ENCODE measurements at regions not wholly inside any gene's neighbourhood (a gene's known extent, or its start where the extent isn't known, plus 50 kb on each side); places are given as distances from the start of the nearest gene placed in this dataset.
A peak's percentile ranks its signal among the peaks of the same experiment; 100 is the strongest.
"Not testable (repeated sequence)": the region's sequence is repeated elsewhere in the genome, so short reads cannot be mapped to it uniquely, and the experiment has no call there.

GRCh38 chr1:164337394-164337793, 221.6 kb upstream of the PBX1 start:
- no peak for DNase-seq

- no peak for DNase-seq
These were observed 221.1 kb upstream of the PBX1 start for GRCh38 chr1:164337885-164338284.

GRCh38 chr1:164343189-164343588, 215.8 kb upstream of the PBX1 start:
- no peak for DNase-seq

GRCh38 chr1:164347980-164348379, 211.0 kb upstream of the PBX1 start:
- no peak for DNase-seq

GRCh38 chr1:164356511-164356910, 202.5 kb upstream of the PBX1 start:
- no peak for DNase-seq

GRCh38 chr1:164360265-164360664, 198.7 kb upstream of the PBX1 start:
- DNase-seq, result no peak

GRCh38 chr1:164361927-164362326, 197.1 kb upstream of the PBX1 start:
- DNase-seq, result no peak

- no peak for DNase-seq
These were observed 195.0 kb upstream of the PBX1 start for GRCh38 chr1:164363980-164364379.

GRCh38 chr1:164366014-164366413, 193.0 kb upstream of the PBX1 start:
- no peak for DNase-seq

- no peak for DNase-seq
These were observed 189.2 kb upstream of the PBX1 start for GRCh38 chr1:164369698-164370365.

- peak; percentile 3 for DNase-seq
These were observed 178.1 kb upstream of the PBX1 start for GRCh38 chr1:164380893-164381292.

- DNase-seq, result no peak
These were observed 176.6 kb upstream of the PBX1 start for GRCh38 chr1:164382384-164382783.

GRCh38 chr1:164384262-164384661, 174.7 kb upstream of the PBX1 start:
- DNase-seq, result no peak

- DNase-seq, result no peak
These were observed 141.8 kb upstream of the PBX1 start for GRCh38 chr1:164417016-164417704.

GRCh38 chr1:164423136-164423535, 135.8 kb upstream of the PBX1 start:
- no peak for DNase-seq

GRCh38 chr1:164433141-164433817, 125.7 kb upstream of the PBX1 start:
- DNase-seq, result no peak

GRCh38 chr1:164433818-164434170, 125.2 kb upstream of the PBX1 start:
- no peak for DNase-seq

GRCh38 chr1:164440232-164440631, 118.8 kb upstream of the PBX1 start:
- DNase-seq, result peak; percentile 28

GRCh38 chr1:164443166-164443565, 115.8 kb upstream of the PBX1 start:
- DNase-seq, result no peak

GRCh38 chr1:164443836-164444235, 115.1 kb upstream of the PBX1 start:
- peak; percentile 11 for DNase-seq

GRCh38 chr1:164446020-164446419, 113.0 kb upstream of the PBX1 start:
- DNase-seq, result no peak

- DNase-seq, result no peak
These were observed 106.4 kb upstream of the PBX1 start for GRCh38 chr1:164452549-164452948.

- DNase-seq, result no peak
These were observed 102.7 kb upstream of the PBX1 start for GRCh38 chr1:164456272-164456671.

GRCh38 chr1:164459176-164459575, 99.8 kb upstream of the PBX1 start:
- not testable (repeated sequence) for DNase-seq
